Mesendoderm (in vitro differentiated cells): ENCODE measurements at regions not wholly inside any gene's neighbourhood (a gene's known extent, or its start where the extent isn't known, plus 50 kb on each side); places are given as distances from the start of the nearest gene placed in this dataset.
A peak's percentile ranks its signal among the peaks of the same experiment; 100 is the strongest.

Experiments
- DNase-seq: peaks from one replicate; pipeline ENCODE4 v3.0.0; 2013
- H2AK5ac ChIP-seq: 2 replicates; pipeline ENCODE4 v1.6.1; 2013; ENCODE audit warnings: low read length, inconsistent platforms
- H2BK120ac ChIP-seq: 2 replicates; pipeline ENCODE4 v1.6.1; 2013; ENCODE audit warnings: low read depth, mild to moderate bottlenecking, low read length, moderate library complexity, mixed read lengths
- H2BK15ac ChIP-seq: replicated peaks from 2 replicates; pipeline ENCODE4 v1.6.1; 2013; ENCODE audit warnings: low read depth, mild to moderate bottlenecking, moderate library complexity
- H2BK5ac ChIP-seq: 2 replicates; pipeline ENCODE4 v1.6.1; 2013; ENCODE audit warnings: low read length, inconsistent platforms
- H3K18ac ChIP-seq: 2 replicates; pipeline ENCODE4 v1.6.1; 2013; ENCODE audit warnings: mild to moderate bottlenecking, low read length, mixed read lengths
- H3K23ac ChIP-seq: one replicate; pipeline ENCODE4 v1.6.1; 2013; ENCODE audit warnings: low read length
- H3K27ac ChIP-seq: 2 replicates; pipeline ENCODE4 v1.5.1; 2013; ENCODE audit warnings: low read depth, mild to moderate bottlenecking, inconsistent platforms, low read length, moderate library complexity
- H3K27me3 ChIP-seq: 2 replicates; pipeline ENCODE4 v1.6.1; 2013; ENCODE audit warnings: low read length, control low read depth, mild to moderate bottlenecking, inconsistent platforms; ENCODE audit not compliant: insufficient read depth, poor library complexity
- H3K36me3 ChIP-seq: 2 replicates; pipeline ENCODE4 v1.6.1; 2013; ENCODE audit warnings: low read length, inconsistent platforms; ENCODE audit not compliant: control insufficient read depth, insufficient read depth
- H3K4ac ChIP-seq: one replicate; pipeline ENCODE4 v1.6.1; 2013; ENCODE audit warnings: low read depth, mild to moderate bottlenecking, low read length, moderate library complexity
- H3K4me1 ChIP-seq: 2 replicates; pipeline ENCODE4 v1.6.1; 2013; ENCODE audit warnings: low read depth, low read length, inconsistent platforms; ENCODE audit not compliant: control insufficient read depth
- H3K4me2 ChIP-seq: 2 replicates; pipeline ENCODE4 v1.6.1; 2013; ENCODE audit warnings: low read length
- H3K4me3 ChIP-seq: 2 replicates; pipeline ENCODE4 v1.5.1; 2013; ENCODE audit warnings: mild to moderate bottlenecking, low read length
- H3K56ac ChIP-seq: one replicate; pipeline ENCODE4 v1.6.1; 2013; ENCODE audit warnings: low read length
- H3K79me1 ChIP-seq: 2 replicates; pipeline ENCODE4 v1.6.1; 2013; ENCODE audit warnings: low read length, inconsistent platforms
- H3K79me2 ChIP-seq: 2 replicates; pipeline ENCODE4 v1.6.1; 2013; ENCODE audit warnings: mild to moderate bottlenecking, low read length; ENCODE audit not compliant: control insufficient read depth, insufficient read depth
- H3K9ac ChIP-seq: 2 replicates; pipeline ENCODE4 v1.6.1; 2013; ENCODE audit warnings: low read length, inconsistent platforms
- H4K5ac ChIP-seq: one replicate; pipeline ENCODE4 v1.6.1; 2013; ENCODE audit warnings: low read length
- H4K8ac ChIP-seq: one replicate; pipeline ENCODE4 v1.6.1; 2013; ENCODE audit warnings: low read depth, mild to moderate bottlenecking, control low read depth, low read length, moderate library complexity
- WGBS: extraction: QIAGEN DNeasy Blood & Tissue Kit; methylation state at CpG from one replicate; pipeline ENCODE4 v1.1.7; 2013; ENCODE audit warnings: low lambda C conversion rate, missing lambda C conversion rate; ENCODE audit not compliant: insufficient coverage; ENCODE audit errors: extremely low coverage; 5-methylcytosine and 5-hydroxymethylcytosine counted together

DNA sequence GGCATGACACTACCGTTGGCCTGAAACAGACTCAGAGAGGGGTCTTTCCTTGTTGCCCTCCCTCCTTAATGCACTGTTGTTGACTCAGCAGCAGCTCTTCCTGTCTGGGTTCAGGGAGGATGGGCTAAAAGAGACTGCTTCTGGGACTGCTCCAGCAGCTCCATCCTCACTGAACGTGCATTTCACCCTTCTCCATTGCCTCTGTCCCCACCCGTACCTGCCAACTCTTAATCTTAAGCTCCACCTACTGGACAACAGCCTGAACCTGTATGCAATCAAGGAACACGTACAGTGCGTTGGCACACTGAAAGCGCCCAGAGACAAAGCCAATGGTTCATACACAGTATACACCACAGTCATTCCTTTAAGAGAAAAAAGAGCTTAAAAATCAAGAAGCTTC is 230.8 kb upstream of the RAB6C start:
- no peak overlapping the region for H3K27ac ChIP-seq
- H2BK15ac ChIP-seq, result no peak overlapping the region
- H3K18ac ChIP-seq, result no peak overlapping the region
- no peak overlapping the region for H3K56ac ChIP-seq
- no peaks in the 10 kb centered on the region for H3K27me3 ChIP-seq
- no peak overlapping the region for H3K9ac ChIP-seq
- no peak overlapping the region for H2BK5ac ChIP-seq
- WGBS, result no CpG with 5 or more reads among the region's 6 CpGs
- H4K8ac ChIP-seq, result no peak overlapping the region
- H3K79me1 ChIP-seq, result no peaks in the 10 kb centered on the region
- H3K4me1 ChIP-seq, result peaks cover 4% of the 10 kb centered on the region
- H2BK120ac ChIP-seq, result no peak overlapping the region
- H3K4me3 ChIP-seq, result no peak overlapping the region
- no peak overlapping the region for H3K4ac ChIP-seq
- H3K79me2 ChIP-seq, result no peaks in the 10 kb centered on the region
- DNase-seq, result peak; percentile 78
- no peak overlapping the region for H4K5ac ChIP-seq
- no peak overlapping the region for H3K4me2 ChIP-seq
- H3K23ac ChIP-seq, result no peak overlapping the region
- H3K36me3 ChIP-seq, result no peaks in the 10 kb centered on the region
- H2AK5ac ChIP-seq, result no peak overlapping the region

DNA sequence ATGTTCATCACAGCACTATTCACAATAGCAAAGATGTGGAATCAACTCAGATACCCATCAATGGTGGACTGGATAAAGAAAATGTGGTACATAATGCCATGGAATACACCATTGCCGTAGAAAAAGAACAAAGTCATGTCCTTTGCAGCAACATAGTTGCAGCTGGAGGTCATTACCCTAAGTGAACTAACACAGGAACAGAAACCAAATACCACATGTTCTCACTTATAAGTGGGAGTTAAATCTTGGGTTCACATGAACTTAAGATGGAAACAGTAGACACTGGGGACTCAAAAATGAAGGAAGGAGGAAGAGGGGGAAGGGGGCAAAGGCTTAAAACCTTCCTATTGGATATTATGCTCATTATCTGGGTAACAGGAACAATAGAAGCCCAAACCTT is 228.1 kb upstream of the RAB6C start:
- no peak overlapping the region for H3K23ac ChIP-seq
- no peak overlapping the region for H2BK15ac ChIP-seq
- H2BK5ac ChIP-seq, result no peak overlapping the region
- no peak overlapping the region for H4K8ac ChIP-seq
- no peak overlapping the region for H3K27ac ChIP-seq
- no peak for DNase-seq
- no peak overlapping the region for H3K4me2 ChIP-seq
- WGBS, result no CpG with 5 or more reads among the region's 1 CpG
- no peaks in the 10 kb centered on the region for H3K79me1 ChIP-seq
- H3K4ac ChIP-seq, result no peak overlapping the region
- H3K4me1 ChIP-seq, result peaks cover 4% of the 10 kb centered on the region
- H3K79me2 ChIP-seq, result no peaks in the 10 kb centered on the region
- H4K5ac ChIP-seq, result no peak overlapping the region
- no peaks in the 10 kb centered on the region for H3K36me3 ChIP-seq
- no peaks in the 10 kb centered on the region for H3K27me3 ChIP-seq
- no peak overlapping the region for H3K4me3 ChIP-seq
- no peak overlapping the region for H3K9ac ChIP-seq
- H3K56ac ChIP-seq, result no peak overlapping the region
- H3K18ac ChIP-seq, result no peak overlapping the region
- H2AK5ac ChIP-seq, result no peak overlapping the region
- no peak overlapping the region for H2BK120ac ChIP-seq

DNA sequence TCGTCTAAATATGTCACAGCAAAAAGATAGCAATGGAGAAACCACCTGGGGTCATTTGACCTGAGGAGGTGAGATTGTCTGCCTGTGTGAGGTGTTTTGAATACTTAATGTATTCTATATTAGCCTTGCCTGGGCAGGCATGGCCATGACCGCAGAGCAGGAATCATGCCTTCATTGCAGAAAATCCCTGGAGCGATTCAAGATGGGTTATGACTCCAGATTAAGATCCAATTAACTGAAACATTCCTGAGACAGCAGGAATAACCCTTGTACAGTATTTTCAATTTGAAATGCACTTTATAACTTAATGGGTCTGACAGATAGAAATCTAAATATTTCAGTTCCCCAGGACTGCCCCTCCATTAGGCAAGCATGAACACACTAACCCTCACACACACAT is 227.3 kb upstream of the RAB6C start:
- Histone ChIP-seq H2BK120ac (no peak overlapping the region), H3K79me2 (no peaks in the 10 kb centered on the region), H3K79me1 (no peaks in the 10 kb centered on the region), H3K36me3 (no peaks in the 10 kb centered on the region), H3K4me2 (no peak overlapping the region), H4K8ac (no peak overlapping the region), H3K18ac (no peak overlapping the region), H3K27me3 (no peaks in the 10 kb centered on the region), H3K4me1 (peaks cover 4% of the 10 kb centered on the region), H2BK15ac (no peak overlapping the region), H3K23ac (no peak overlapping the region), H3K4ac (no peak overlapping the region), H2BK5ac (no peak overlapping the region), H3K56ac (no peak overlapping the region), H2AK5ac (no peak overlapping the region), H3K9ac (no peak overlapping the region), H3K4me3 (no peak overlapping the region), H3K27ac (no peak overlapping the region), H4K5ac (no peak overlapping the region)
- DNase-seq, result no peak
- WGBS, result no CpG with 5 or more reads among the region's 3 CpGs

DNA sequence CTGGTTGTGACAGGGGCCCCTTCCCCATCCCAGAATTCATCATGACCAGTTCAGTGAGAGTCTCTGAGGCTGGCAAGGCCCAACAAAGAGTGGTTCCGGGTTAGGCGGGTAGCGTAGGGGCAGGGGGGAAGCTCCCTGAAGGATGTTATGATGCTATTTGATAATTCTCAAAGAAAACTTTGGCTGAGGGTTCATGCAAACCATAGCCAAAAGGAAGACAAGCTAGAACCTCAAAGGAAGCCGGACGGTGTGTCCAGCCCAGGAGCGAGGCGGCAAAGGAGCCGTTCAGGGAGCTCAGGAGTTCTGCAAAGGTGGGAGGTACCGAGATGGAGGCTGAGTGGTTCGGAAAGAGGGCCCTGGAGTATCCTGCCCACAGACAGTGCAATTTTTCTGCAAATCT is 226.8 kb upstream of the RAB6C start:
- Histone ChIP-seq H4K5ac (no peak overlapping the region), H3K9ac (no peak overlapping the region), H2BK5ac (no peak overlapping the region), H3K27ac (no peak overlapping the region), H2BK120ac (no peak overlapping the region), H3K4me1 (peaks cover 5% of the 10 kb centered on the region), H3K18ac (no peak overlapping the region), H2AK5ac (no peak overlapping the region), H3K36me3 (no peaks in the 10 kb centered on the region), H3K56ac (no peak overlapping the region), H3K4me3 (no peak overlapping the region), H2BK15ac (no peak overlapping the region), H3K4me2 (no peak overlapping the region), H3K79me2 (no peaks in the 10 kb centered on the region), H3K23ac (no peak overlapping the region), H3K27me3 (no peaks in the 10 kb centered on the region), H3K79me1 (no peaks in the 10 kb centered on the region), H4K8ac (no peak overlapping the region), H3K4ac (no peak overlapping the region)
- no peak for DNase-seq
- WGBS, result no CpG with 5 or more reads among the region's 10 CpGs

DNA sequence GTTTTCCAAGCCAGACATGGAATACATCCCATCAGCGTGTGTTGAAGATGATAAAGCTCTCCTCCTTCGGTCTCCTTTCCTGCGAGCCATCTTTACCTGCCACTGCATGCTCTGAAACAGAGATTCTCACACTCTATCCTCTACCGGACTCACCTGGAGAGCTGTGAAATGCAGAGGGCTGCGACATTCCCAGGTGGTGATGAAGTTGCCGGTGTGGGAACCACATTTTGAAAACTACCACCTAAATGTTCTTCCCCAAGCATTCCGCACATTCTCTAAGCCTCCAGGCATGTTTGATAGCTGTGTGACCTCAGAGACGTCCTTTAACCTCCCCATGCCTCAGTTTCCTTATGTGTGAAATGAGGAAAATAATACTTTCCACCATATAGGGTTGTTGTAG is 226.2 kb upstream of the RAB6C start:
- H2BK5ac ChIP-seq, result no peak overlapping the region
- no peak overlapping the region for H2BK15ac ChIP-seq
- WGBS, result no CpG with 5 or more reads among the region's 8 CpGs
- no peaks in the 10 kb centered on the region for H3K27me3 ChIP-seq
- H4K8ac ChIP-seq, result no peak overlapping the region
- H3K4ac ChIP-seq, result no peak overlapping the region
- H3K79me1 ChIP-seq, result no peaks in the 10 kb centered on the region
- DNase-seq, result peak; percentile 89
- no peak overlapping the region for H4K5ac ChIP-seq
- H2BK120ac ChIP-seq, result no peak overlapping the region
- no peak overlapping the region for H3K27ac ChIP-seq
- H3K79me2 ChIP-seq, result no peaks in the 10 kb centered on the region
- H3K9ac ChIP-seq, result no peak overlapping the region
- no peak overlapping the region for H3K4me3 ChIP-seq
- H3K4me2 ChIP-seq, result no peak overlapping the region
- peaks cover 10% of the 10 kb centered on the region for H3K4me1 ChIP-seq
- H3K36me3 ChIP-seq, result no peaks in the 10 kb centered on the region
- H3K56ac ChIP-seq, result no peak overlapping the region
- no peak overlapping the region for H3K18ac ChIP-seq
- H3K23ac ChIP-seq, result no peak overlapping the region
- H2AK5ac ChIP-seq, result no peak overlapping the region

DNA sequence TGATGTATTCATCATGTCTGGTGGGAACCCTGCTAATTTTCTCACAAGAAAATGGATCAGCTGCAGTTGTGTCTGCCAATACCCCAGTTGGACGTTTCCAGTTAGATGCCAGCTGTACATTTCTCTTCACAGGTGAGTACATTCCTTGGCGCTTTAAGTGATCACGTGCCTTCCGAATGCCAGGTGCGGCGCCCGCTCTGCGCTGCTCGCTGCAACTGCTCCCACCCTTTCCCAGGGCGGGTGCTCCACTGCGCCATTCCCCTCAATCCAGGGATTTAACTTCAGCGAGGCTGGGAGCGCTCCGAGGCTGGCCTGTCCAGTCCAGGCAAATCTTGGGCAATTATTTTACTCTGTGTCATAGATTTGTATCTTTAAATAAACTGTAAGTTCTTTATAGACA is 225.0 kb upstream of the RAB6C start:
- no peak overlapping the region for H3K4me2 ChIP-seq
- no CpG with 5 or more reads among the region's 14 CpGs for WGBS
- H3K4me1 ChIP-seq, result peaks cover 10% of the 10 kb centered on the region

More for the DNA sequence above, 225.0 kb upstream of the RAB6C start:
- Histone ChIP-seq H3K4me3 (no peak overlapping the region), H3K23ac (no peak overlapping the region), H3K36me3 (no peaks in the 10 kb centered on the region), H3K18ac (no peak overlapping the region), H2BK120ac (no peak overlapping the region), H3K9ac (no peak overlapping the region), H3K79me1 (no peaks in the 10 kb centered on the region), H3K79me2 (no peaks in the 10 kb centered on the region), H3K27ac (no peak overlapping the region), H3K27me3 (no peaks in the 10 kb centered on the region), H4K8ac (no peak overlapping the region), H4K5ac (no peak overlapping the region), H3K56ac (no peak overlapping the region), H2BK15ac (no peak overlapping the region), H2AK5ac (no peak overlapping the region), H2BK5ac (no peak overlapping the region), H3K4ac (no peak overlapping the region)
- DNase-seq, result no peak
